ENCODE measurements at regions not wholly inside any gene's neighbourhood (a gene's known extent, or its start where the extent isn't known, plus 50 kb on each side); places are given as distances from the start of the nearest gene placed in this dataset.
A peak's percentile ranks its signal among the peaks of the same experiment; 100 is the strongest.
"Not testable (repeated sequence)": the region's sequence is repeated elsewhere in the genome, so short reads cannot be mapped to it uniquely, and the experiment has no call there.

- no peak for DNase-seq
- intact Hi-C loops (cut with DNase I), result no loop called here
These were observed 90.0 kb upstream of the USP15 start for GRCh38 chr12:62170241-62170640.

- peak in 7 of 10 donors; percentile 15 to 84 (median 34) for DNase-seq
- intact Hi-C loops (cut with DNase I), result no loop called here
These were observed 69.3 kb upstream of the USP15 start for GRCh38 chr12:62190689-62191490.

- DNase-seq, result peak in 9 of 10 donors; percentile 19 to 89 (median 44)
- intact Hi-C loops (cut with DNase I), result no loop called here
These were observed 68.6 kb upstream of the USP15 start for GRCh38 chr12:62191491-62192179.

- intact Hi-C loops (cut with DNase I), result no loop called here
- DNase-seq, result peak; percentile 27 to 92 (median 56)
These were observed 67.9 kb upstream of the USP15 start for GRCh38 chr12:62192180-62192902.

- intact Hi-C loops (cut with DNase I), result no loop called here
- no peak for DNase-seq
These were observed 67.3 kb upstream of the USP15 start for GRCh38 chr12:62192903-62193250.

- intact Hi-C loops (cut with DNase I), result no loop called here
These were observed 66.2 kb upstream of the USP15 start for GRCh38 chr12:62194031-62194430.

GRCh38 chr12:62194616-62195015 is 65.6 kb upstream of the USP15 start:
- intact Hi-C loops (cut with DNase I), result no loop called here

More at GRCh38 chr12:62194031-62194430, 66.2 kb upstream of the USP15 start:
- no peak for DNase-seq

GRCh38 chr12:62196146-62196545 is 64.1 kb upstream of the USP15 start:
- DNase-seq, result no peak
- intact Hi-C loops (cut with DNase I), result no loop called here

More at GRCh38 chr12:62194616-62195015, 65.6 kb upstream of the USP15 start:
- no peak for DNase-seq

GRCh38 chr12:62202861-62203260 is 57.3 kb upstream of the USP15 start:
- DNase-seq; intact Hi-C loops (cut with DNase I): not testable (repeated sequence)

GRCh38 chr12:62205346-62205745 is 54.9 kb upstream of the USP15 start:
- no peak for DNase-seq
- intact Hi-C loops (cut with DNase I), result no loop called here

GRCh38 chr12:62207248-62207647 is 53.0 kb upstream of the USP15 start:
- DNase-seq, result no peak

More at GRCh38 chr12:62207248-62207647, 53.0 kb upstream of the USP15 start:
- intact Hi-C loops (cut with DNase I), result no loop called here
